NCI-H446 (cell line): ENCODE measurements at regions not wholly inside any gene's neighbourhood (a gene's known extent, or its start where the extent isn't known, plus 50 kb on each side); places are given as distances from the start of the nearest gene placed in this dataset.

Source experiments
- DNase-seq, 2 experiments: peaks; one replicate each; lab custom pipeline; 2025; lab: John Stamatoyannopoulos, UW

- no peak for DNase-seq
Measured at GRCh38 chr17:34135841-34136240, 119.2 kb upstream of the CCL2 start.

GRCh38 chr17:34140006-34140405, 115.1 kb upstream of the CCL2 start:
- DNase-seq: no peak

GRCh38 chr17:34141590-34141989, 113.5 kb upstream of the CCL2 start:
- no peak for DNase-seq

- DNase-seq: no peak
Measured at GRCh38 chr17:34143430-34143829, 111.7 kb upstream of the CCL2 start.

GRCh38 chr17:34146440-34147043, 108.5 kb upstream of the CCL2 start:
- DNase-seq: no peak

GRCh38 chr17:34151102-34151501, 104.0 kb upstream of the CCL2 start:
- no peak for DNase-seq

- DNase-seq: no peak
Measured at GRCh38 chr17:34153991-34154390, 101.1 kb upstream of the CCL2 start.

GRCh38 chr17:34154961-34155730, 99.9 kb upstream of the CCL2 start:
- DNase-seq: no peak

- DNase-seq: no peak
Measured at GRCh38 chr17:34155947-34156346, 99.1 kb upstream of the CCL2 start.

- DNase-seq: no peak
Measured at GRCh38 chr17:34156401-34156740, 98.7 kb upstream of the CCL2 start.

GRCh38 chr17:34156741-34157589, 98.1 kb upstream of the CCL2 start:
- DNase-seq: no peak

- DNase-seq: no peak
Measured at GRCh38 chr17:34161690-34162089, 93.4 kb upstream of the CCL2 start.

- DNase-seq: no peak
Measured at GRCh38 chr17:34163123-34163522, 92.0 kb upstream of the CCL2 start.

- DNase-seq: no peak
Measured at GRCh38 chr17:34163646-34164045, 91.4 kb upstream of the CCL2 start.

GRCh38 chr17:34164837-34165236, 90.2 kb upstream of the CCL2 start:
- no peak for DNase-seq

- DNase-seq: no peak
Measured at GRCh38 chr17:34166352-34166751, 88.7 kb upstream of the CCL2 start.

GRCh38 chr17:34167354-34167753, 87.7 kb upstream of the CCL2 start:
- DNase-seq: no peak

GRCh38 chr17:34168989-34169388, 86.1 kb upstream of the CCL2 start:
- DNase-seq: no peak

GRCh38 chr17:34169496-34169895, 85.6 kb upstream of the CCL2 start:
- no peak for DNase-seq

GRCh38 chr17:34171245-34171818, 83.8 kb upstream of the CCL2 start:
- peak in 1 of 2 experiments; percentile 63 for DNase-seq

GRCh38 chr17:34172390-34172918, 82.6 kb upstream of the CCL2 start:
- DNase-seq: no peak

GRCh38 chr17:34173241-34173640, 81.8 kb upstream of the CCL2 start:
- no peak for DNase-seq
